HEK293 (cell line): ENCODE measurements at regions not wholly inside any gene's neighbourhood (a gene's known extent, or its start where the extent isn't known, plus 50 kb on each side); places are given as distances from the start of the nearest gene placed in this dataset.

Experiments
- SP3 ChIP-seq: fragments of 450-650 bp; formaldehyde crosslinking; IDR thresholded peaks from 2 replicates; pipeline ENCODE4 v1.5.1; 2016; ENCODE audit warnings: missing biosample characterization, missing genetic modification characterization
- YY1 ChIP-seq: fragments of 450-650 bp; formaldehyde crosslinking; IDR thresholded peaks from 2 replicates; pipeline ENCODE4 v1.5.1; 2018; ENCODE audit warnings: missing biosample characterization, missing genetic modification characterization
- ZBTB17 ChIP-seq: fragments of 450-650 bp; formaldehyde crosslinking; IDR thresholded peaks from 2 replicates; pipeline ENCODE4 v1.5.1; 2016; ENCODE audit warnings: missing biosample characterization, missing genetic modification characterization
- ZFP3 ChIP-seq: fragments of 450-650 bp; formaldehyde crosslinking; IDR thresholded peaks from 2 replicates; pipeline ENCODE4 v1.5.1; 2016; ENCODE audit warnings: low read depth, missing biosample characterization, missing genetic modification characterization
- ZNF121 ChIP-seq: fragments of 450-650 bp; formaldehyde crosslinking; IDR thresholded peaks from 2 replicates; pipeline ENCODE4 v1.5.1; 2016; ENCODE audit warnings: missing biosample characterization, missing genetic modification characterization
- ZNF274 ChIP-seq, 2 experiments: fragments of 200-500 bp in 1 of 2; fragments of 450-650 bp in 1 of 2; sonication (Bioruptor generic) in 1 of 2; formaldehyde crosslinking in 1 of 2; IDR thresholded peaks; 2 replicates each; pipeline versions ENCODE4 v1.5.1 to v1.6.1; 2014 to 2016; ENCODE audit warnings: borderline replicate concordance in 1 of 2, inconsistent platforms in 1 of 2, low read length in 1 of 2, missing biosample characterization in 1 of 2, missing genetic modification characterization in 1 of 2
- ZNF561 ChIP-seq: fragments of 450-650 bp; IDR thresholded peaks from 2 replicates; pipeline ENCODE4 v1.5.1; 2018; ENCODE audit warnings: missing biosample characterization, missing genetic modification characterization, borderline replicate concordance
- ZNF747 ChIP-seq: fragments of 450-650 bp; formaldehyde crosslinking; IDR thresholded peaks from 2 replicates; pipeline ENCODE4 v1.5.1; 2016; ENCODE audit warnings: missing biosample characterization, missing genetic modification characterization
- ZNF76 ChIP-seq: fragments of 450-650 bp; formaldehyde crosslinking; IDR thresholded peaks from 2 replicates; pipeline ENCODE4; 2016; ENCODE audit warnings: low read depth, missing biosample characterization, missing genetic modification characterization, borderline replicate concordance
- TF ChIP-seq, protein P1 (sequence below): fragments of 450-650 bp; IDR thresholded peaks from 2 replicates; pipeline ENCODE4 v1.5.1; 2018; ENCODE audit warnings: missing biosample characterization, mild to moderate bottlenecking, missing genetic modification characterization
- TF ChIP-seq, protein P2 (sequence below): fragments of 450-650 bp; formaldehyde crosslinking; IDR thresholded peaks from 2 replicates; pipeline ENCODE4 v1.5.1; 2016; ENCODE audit warnings: missing biosample characterization, missing genetic modification characterization
- TF ChIP-seq, protein P3 (sequence below): fragments of 450-650 bp; formaldehyde crosslinking; IDR thresholded peaks from 2 replicates; pipeline ENCODE4 v1.5.1; 2016; ENCODE audit warnings: missing biosample characterization, missing genetic modification characterization
- TF ChIP-seq, protein P4 (sequence below): fragments of 450-650 bp; formaldehyde crosslinking; IDR thresholded peaks from 2 replicates; pipeline ENCODE4 v1.5.1; 2016; ENCODE audit warnings: missing biosample characterization, missing genetic modification characterization
- TF ChIP-seq, protein P5 (sequence below): fragments of 450-650 bp; formaldehyde crosslinking; conservative IDR thresholded peaks from 2 replicates; pipeline ENCODE4 v1.5.1; 2016; ENCODE audit warnings: low read depth, missing biosample characterization, missing genetic modification characterization

DNA sequence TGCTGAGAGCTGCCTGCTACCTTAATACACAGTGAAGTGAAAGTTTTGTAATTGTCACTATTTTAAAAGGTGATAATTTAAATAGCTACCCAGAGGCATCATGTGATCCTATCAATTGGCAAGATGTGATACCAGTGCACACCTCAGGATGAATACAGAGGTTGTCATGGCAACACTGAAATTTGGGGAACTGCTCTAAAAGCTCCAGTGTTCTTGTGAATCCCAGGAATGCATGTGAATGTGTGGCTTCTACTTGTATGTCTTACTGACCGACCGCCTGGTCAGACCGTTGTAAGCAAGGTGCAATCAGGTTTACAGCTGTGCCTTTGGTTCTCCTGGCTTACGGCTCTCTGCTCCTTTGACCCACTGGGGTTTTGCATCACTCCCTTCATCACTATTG is 146.3 kb upstream of the GJE1 start:
- TF ChIP-seq, protein P1, sequence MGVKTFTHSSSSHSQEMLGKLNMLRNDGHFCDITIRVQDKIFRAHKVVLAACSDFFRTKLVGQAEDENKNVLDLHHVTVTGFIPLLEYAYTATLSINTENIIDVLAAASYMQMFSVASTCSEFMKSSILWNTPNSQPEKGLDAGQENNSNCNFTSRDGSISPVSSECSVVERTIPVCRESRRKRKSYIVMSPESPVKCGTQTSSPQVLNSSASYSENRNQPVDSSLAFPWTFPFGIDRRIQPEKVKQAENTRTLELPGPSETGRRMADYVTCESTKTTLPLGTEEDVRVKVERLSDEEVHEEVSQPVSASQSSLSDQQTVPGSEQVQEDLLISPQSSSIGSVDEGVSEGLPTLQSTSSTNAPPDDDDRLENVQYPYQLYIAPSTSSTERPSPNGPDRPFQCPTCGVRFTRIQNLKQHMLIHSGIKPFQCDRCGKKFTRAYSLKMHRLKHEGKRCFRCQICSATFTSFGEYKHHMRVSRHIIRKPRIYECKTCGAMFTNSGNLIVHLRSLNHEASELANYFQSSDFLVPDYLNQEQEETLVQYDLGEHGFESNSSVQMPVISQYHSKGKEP: no peak
- TF ChIP-seq, protein P2, sequence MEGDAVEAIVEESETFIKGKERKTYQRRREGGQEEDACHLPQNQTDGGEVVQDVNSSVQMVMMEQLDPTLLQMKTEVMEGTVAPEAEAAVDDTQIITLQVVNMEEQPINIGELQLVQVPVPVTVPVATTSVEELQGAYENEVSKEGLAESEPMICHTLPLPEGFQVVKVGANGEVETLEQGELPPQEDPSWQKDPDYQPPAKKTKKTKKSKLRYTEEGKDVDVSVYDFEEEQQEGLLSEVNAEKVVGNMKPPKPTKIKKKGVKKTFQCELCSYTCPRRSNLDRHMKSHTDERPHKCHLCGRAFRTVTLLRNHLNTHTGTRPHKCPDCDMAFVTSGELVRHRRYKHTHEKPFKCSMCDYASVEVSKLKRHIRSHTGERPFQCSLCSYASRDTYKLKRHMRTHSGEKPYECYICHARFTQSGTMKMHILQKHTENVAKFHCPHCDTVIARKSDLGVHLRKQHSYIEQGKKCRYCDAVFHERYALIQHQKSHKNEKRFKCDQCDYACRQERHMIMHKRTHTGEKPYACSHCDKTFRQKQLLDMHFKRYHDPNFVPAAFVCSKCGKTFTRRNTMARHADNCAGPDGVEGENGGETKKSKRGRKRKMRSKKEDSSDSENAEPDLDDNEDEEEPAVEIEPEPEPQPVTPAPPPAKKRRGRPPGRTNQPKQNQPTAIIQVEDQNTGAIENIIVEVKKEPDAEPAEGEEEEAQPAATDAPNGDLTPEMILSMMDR: no peak
- TF ChIP-seq SP3 (no peak), ZNF274 (IDR thresholded peaks at IDR 0.05; ENCODE audit: low read length) (no peak), ZNF274 (tag by site-specific recombination; IDR thresholded peaks at IDR 0.05; ENCODE audit: borderline replicate concordance) (no peak), ZNF747 (tag by site-specific recombination) (no peak), ZNF561 (tag by site-specific recombination) (no peak), ZNF76 (tag by site-specific recombination) (no peak), ZNF121 (no peak), ZBTB17 (tag by site-specific recombination) (no peak), YY1 (tag by site-specific recombination) (no peak), ZFP3 (no peak)
- TF ChIP-seq, protein P3, sequence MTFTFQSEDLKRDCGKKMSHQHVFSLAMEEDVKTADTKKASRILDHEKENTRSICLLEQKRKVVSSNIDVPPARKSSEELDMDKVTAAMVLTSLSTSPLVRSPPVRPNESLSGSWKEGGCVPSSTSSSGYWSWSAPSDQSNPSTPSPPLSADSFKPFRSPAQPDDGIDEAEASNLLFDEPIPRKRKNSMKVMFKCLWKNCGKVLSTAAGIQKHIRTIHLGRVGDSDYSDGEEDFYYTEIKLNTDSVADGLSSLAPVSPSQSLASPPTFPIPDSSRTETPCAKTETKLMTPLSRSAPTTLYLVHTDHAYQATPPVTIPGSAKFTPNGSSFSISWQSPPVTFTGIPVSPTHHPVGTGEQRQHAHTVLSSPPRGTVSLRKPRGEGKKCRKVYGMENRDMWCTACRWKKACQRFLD: no peak
- TF ChIP-seq, protein P4, sequence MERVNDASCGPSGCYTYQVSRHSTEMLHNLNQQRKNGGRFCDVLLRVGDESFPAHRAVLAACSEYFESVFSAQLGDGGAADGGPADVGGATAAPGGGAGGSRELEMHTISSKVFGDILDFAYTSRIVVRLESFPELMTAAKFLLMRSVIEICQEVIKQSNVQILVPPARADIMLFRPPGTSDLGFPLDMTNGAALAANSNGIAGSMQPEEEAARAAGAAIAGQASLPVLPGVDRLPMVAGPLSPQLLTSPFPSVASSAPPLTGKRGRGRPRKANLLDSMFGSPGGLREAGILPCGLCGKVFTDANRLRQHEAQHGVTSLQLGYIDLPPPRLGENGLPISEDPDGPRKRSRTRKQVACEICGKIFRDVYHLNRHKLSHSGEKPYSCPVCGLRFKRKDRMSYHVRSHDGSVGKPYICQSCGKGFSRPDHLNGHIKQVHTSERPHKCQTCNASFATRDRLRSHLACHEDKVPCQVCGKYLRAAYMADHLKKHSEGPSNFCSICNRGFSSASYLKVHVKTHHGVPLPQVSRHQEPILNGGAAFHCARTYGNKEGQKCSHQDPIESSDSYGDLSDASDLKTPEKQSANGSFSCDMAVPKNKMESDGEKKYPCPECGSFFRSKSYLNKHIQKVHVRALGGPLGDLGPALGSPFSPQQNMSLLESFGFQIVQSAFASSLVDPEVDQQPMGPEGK (tag by site-specific recombination): no peak
- TF ChIP-seq, protein P5, sequence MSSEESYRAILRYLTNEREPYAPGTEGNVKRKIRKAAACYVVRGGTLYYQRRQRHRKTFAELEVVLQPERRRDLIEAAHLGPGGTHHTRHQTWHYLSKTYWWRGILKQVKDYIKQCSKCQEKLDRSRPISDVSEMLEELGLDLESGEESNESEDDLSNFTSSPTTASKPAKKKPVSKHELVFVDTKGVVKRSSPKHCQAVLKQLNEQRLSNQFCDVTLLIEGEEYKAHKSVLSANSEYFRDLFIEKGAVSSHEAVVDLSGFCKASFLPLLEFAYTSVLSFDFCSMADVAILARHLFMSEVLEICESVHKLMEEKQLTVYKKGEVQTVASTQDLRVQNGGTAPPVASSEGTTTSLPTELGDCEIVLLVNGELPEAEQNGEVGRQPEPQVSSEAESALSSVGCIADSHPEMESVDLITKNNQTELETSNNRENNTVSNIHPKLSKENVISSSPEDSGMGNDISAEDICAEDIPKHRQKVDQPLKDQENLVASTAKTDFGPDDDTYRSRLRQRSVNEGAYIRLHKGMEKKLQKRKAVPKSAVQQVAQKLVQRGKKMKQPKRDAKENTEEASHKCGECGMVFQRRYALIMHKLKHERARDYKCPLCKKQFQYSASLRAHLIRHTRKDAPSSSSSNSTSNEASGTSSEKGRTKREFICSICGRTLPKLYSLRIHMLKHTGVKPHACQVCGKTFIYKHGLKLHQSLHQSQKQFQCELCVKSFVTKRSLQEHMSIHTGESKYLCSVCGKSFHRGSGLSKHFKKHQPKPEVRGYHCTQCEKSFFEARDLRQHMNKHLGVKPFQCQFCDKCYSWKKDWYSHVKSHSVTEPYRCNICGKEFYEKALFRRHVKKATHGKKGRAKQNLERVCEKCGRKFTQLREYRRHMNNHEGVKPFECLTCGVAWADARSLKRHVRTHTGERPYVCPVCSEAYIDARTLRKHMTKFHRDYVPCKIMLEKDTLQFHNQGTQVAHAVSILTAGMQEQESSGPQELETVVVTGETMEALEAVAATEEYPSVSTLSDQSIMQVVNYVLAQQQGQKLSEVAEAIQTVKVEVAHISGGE: no peak
